Keratinocyte (primary cell): ENCODE measurements at regions not wholly inside any gene's neighbourhood (a gene's known extent, or its start where the extent isn't known, plus 50 kb on each side); places are given as distances from the start of the nearest gene placed in this dataset.

Experiments used
- DNase-seq: peaks from one replicate; pipeline ENCODE4 v3.0.0-alpha.2; 2011; ENCODE audit warnings: low read depth, missing footprints, low spot score
- FAIRE-seq: peaks from 2 replicates; lab custom pipeline; 2011; peaks lifted over from hg19 to GRCh38; lab: Jason Lieb, UNC
- H2AFZ ChIP-seq: 2 replicates; pipeline ENCODE4 v1.6.0; 2012; ENCODE audit warnings: low read length, control low read depth, inconsistent platforms; ENCODE audit not compliant: control insufficient read depth
- H3K27ac ChIP-seq: 2 replicates; pipeline ENCODE4 v1.5.1; 2011; ENCODE audit warnings: low read length; ENCODE audit not compliant: control insufficient read depth, insufficient read depth
- H3K27me3 ChIP-seq: 3 replicates; pipeline ENCODE4 v1.6.0; 2011; ENCODE audit warnings: low read length; ENCODE audit not compliant: control insufficient read depth, insufficient read depth; ENCODE audit errors: extremely low read depth
- H3K36me3 ChIP-seq, 2 experiments: 2 replicates in 1 of 2; 3 replicates in 1 of 2; pipeline ENCODE4 v1.5.1; 2011; ENCODE audit warnings: low read length in 2 of 2, mild to moderate bottlenecking in 1 of 2; ENCODE audit not compliant: control insufficient read depth in 2 of 2, insufficient read depth in 2 of 2; ENCODE audit errors: extremely low read depth in 1 of 2
- H3K4me1 ChIP-seq: 3 replicates; pipeline ENCODE4 v1.5.1; 2011; ENCODE audit warnings: low read length; ENCODE audit not compliant: control insufficient read depth, insufficient read depth; ENCODE audit errors: extremely low read depth
- H3K4me2 ChIP-seq: 3 replicates; pipeline ENCODE4 v1.6.0; 2011; ENCODE audit warnings: low read depth, low read length; ENCODE audit not compliant: control insufficient read depth, insufficient read depth; ENCODE audit errors: extremely low read depth
- H3K4me3 ChIP-seq, 3 experiments: fragments of 200-600 bp in 1 of 3; sonication (generic) in 1 of 3; 2 replicates in 2 of 3; 3 replicates in 1 of 3; pipeline ENCODE4 v1.5.1; 2011 to 2016; ENCODE audit warnings: low read length in 3 of 3, mild to moderate bottlenecking in 3 of 3, control low read depth in 2 of 3, inconsistent platforms in 1 of 3, low read depth in 1 of 3, mixed read lengths in 1 of 3, mixed run types in 1 of 3, moderate library complexity in 1 of 3; ENCODE audit not compliant: control insufficient read depth in 2 of 3, insufficient read depth in 2 of 3; ENCODE audit errors: extremely low read depth in 1 of 3
- H3K79me2 ChIP-seq: 2 replicates; pipeline ENCODE4 v1.6.0; 2012; ENCODE audit warnings: low read length; ENCODE audit not compliant: control insufficient read depth, insufficient read depth
- H3K9ac ChIP-seq: 3 replicates; pipeline ENCODE4 v1.6.0; 2011; ENCODE audit warnings: low read length; ENCODE audit not compliant: control insufficient read depth, insufficient read depth; ENCODE audit errors: extremely low read depth
- H3K9me1 ChIP-seq: 3 replicates; pipeline ENCODE4 v1.6.0; 2011; ENCODE audit warnings: low read length; ENCODE audit not compliant: control insufficient read depth, insufficient read depth; ENCODE audit errors: extremely low read depth
- H3K9me3 ChIP-seq: 2 replicates; pipeline ENCODE4 v1.5.1; 2012; ENCODE audit warnings: low read depth, low read length; ENCODE audit not compliant: control insufficient read depth
- H4K20me1 ChIP-seq: 3 replicates; pipeline ENCODE4 v1.6.0; 2011; ENCODE audit warnings: low read length; ENCODE audit not compliant: control insufficient read depth, insufficient read depth; ENCODE audit errors: extremely low read depth
- EZH2 ChIP-seq: IDR thresholded peaks from one replicate; pipeline ENCODE4 v1.6.1; 2012; ENCODE audit warnings: inconsistent platforms, mild to moderate bottlenecking, low read length, moderate library complexity
- dilution Hi-C: fragments of 300-500 bp; cut with MboI; formaldehyde crosslinking; loops from one replicate; pipeline ENCODE4 v1.7.0; 2020; ENCODE audit warnings: low sequenced_read_pairs; ENCODE audit not compliant: extremely low pct_ligation_motif_present
- TF ChIP-seq, protein P1 (sequence below), 3 experiments: IDR thresholded peaks in 1 of 3; conservative IDR thresholded peaks in 1 of 3; optimal IDR thresholded peaks in 1 of 3; 2 replicates in 2 of 3; 3 replicates in 1 of 3; pipeline versions ENCODE3 to v1.5.1; 2011; ENCODE audit warnings: low read length in 3 of 3, mild to moderate bottlenecking in 3 of 3, moderate library complexity in 2 of 3, control low read depth in 1 of 3, inconsistent platforms in 1 of 3; ENCODE audit not compliant: insufficient read depth in 2 of 3; ENCODE audit errors: extremely low read depth in 1 of 3

DNA sequence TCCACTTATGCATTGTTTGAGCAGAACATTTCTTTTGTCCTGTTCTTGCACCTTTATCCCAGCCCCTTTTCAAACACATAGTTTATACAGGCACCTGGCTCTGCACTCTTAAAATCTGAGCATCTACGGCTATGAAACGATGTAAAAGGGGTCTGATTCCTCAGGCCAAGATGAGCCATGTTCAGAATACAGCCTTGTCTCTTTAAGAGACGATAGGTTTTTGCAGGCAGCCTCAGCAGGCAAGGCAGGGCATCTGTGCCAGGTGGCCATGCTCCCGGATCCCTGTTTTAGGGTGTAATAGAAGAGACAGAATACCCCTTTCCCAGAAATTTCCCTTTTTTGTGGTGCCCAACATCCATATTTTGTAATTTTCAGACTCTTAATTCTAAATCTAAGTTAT, 89.1 kb upstream of the NFIB start:
- Histone ChIP-seq H3K4me1 (no peaks in the 10 kb centered on the region), H3K79me2 (no peaks in the 10 kb centered on the region), H4K20me1 (no peaks in the 10 kb centered on the region), H2AFZ (no peak overlapping the region), H3K4me3 (no peak overlapping the region), H3K27ac (no peak overlapping the region), H3K4me2 (no peak overlapping the region), H3K36me3 (no peaks in the 10 kb centered on the region), H3K9me3 (no peaks in the 10 kb centered on the region), H3K27me3 (peaks cover 23% of the 10 kb centered on the region), H3K9me1 (no peaks in the 10 kb centered on the region), H3K9ac (no peak overlapping the region)
- no peak for DNase-seq
- FAIRE-seq: no peak
- no peak for TF ChIP-seq EZH2
- TF ChIP-seq, protein P1, sequence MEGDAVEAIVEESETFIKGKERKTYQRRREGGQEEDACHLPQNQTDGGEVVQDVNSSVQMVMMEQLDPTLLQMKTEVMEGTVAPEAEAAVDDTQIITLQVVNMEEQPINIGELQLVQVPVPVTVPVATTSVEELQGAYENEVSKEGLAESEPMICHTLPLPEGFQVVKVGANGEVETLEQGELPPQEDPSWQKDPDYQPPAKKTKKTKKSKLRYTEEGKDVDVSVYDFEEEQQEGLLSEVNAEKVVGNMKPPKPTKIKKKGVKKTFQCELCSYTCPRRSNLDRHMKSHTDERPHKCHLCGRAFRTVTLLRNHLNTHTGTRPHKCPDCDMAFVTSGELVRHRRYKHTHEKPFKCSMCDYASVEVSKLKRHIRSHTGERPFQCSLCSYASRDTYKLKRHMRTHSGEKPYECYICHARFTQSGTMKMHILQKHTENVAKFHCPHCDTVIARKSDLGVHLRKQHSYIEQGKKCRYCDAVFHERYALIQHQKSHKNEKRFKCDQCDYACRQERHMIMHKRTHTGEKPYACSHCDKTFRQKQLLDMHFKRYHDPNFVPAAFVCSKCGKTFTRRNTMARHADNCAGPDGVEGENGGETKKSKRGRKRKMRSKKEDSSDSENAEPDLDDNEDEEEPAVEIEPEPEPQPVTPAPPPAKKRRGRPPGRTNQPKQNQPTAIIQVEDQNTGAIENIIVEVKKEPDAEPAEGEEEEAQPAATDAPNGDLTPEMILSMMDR (optimal IDR thresholded peaks at IDR 0.05 in 1 of 3, IDR thresholded peaks at IDR 0.05 in 1 of 3, conservative IDR thresholded peaks at IDR 0.05 in 1 of 3; ENCODE audit: extremely low read depth in 1 of 3, insufficient read depth in 2 of 3, low read length in 3 of 3): no peak
- dilution Hi-C loops: no loop called here

DNA sequence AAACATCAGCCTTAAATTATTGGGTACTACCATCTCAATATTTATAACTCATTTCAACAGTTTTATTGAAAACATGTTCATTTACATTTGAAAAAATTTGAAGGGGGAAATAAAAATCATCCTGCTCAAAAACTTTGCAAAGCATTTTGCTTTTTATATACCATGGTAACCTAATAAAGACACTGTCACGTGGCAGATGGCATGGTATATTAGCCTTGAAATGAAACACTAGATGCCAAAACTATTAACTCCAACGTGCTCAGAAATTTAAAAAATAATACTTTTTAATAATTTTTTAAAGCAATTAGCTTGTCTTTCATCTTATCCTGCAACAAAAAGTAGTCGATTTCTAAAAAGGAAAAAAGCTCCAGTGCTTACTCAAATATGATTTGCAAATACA, 88.6 kb upstream of the NFIB start:
- TF ChIP-seq, protein P1 (optimal IDR thresholded peaks at IDR 0.05 in 1 of 3, IDR thresholded peaks at IDR 0.05 in 1 of 3, conservative IDR thresholded peaks at IDR 0.05 in 1 of 3; ENCODE audit: extremely low read depth in 1 of 3, insufficient read depth in 2 of 3, low read length in 3 of 3): no peak
- no peak for TF ChIP-seq EZH2
- no peak overlapping the region for H3K9ac ChIP-seq
- H3K79me2 ChIP-seq: no peaks in the 10 kb centered on the region
- no peaks in the 10 kb centered on the region for H4K20me1 ChIP-seq
- no peaks in the 10 kb centered on the region for H3K36me3 ChIP-seq
- H3K4me1 ChIP-seq: no peaks in the 10 kb centered on the region
- peaks cover 21% of the 10 kb centered on the region for H3K27me3 ChIP-seq
- no peak overlapping the region for H3K4me3 ChIP-seq
- no peaks in the 10 kb centered on the region for H3K9me3 ChIP-seq
- FAIRE-seq: no peak
- H3K9me1 ChIP-seq: no peaks in the 10 kb centered on the region
- dilution Hi-C loops: no loop called here
- H3K27ac ChIP-seq: no peak overlapping the region
- no peak for DNase-seq
- no peak overlapping the region for H2AFZ ChIP-seq
- H3K4me2 ChIP-seq: no peak overlapping the region
